C4-2B (cell line): ENCODE measurements at regions not wholly inside any gene's neighbourhood (a gene's known extent, or its start where the extent isn't known, plus 50 kb on each side); places are given as distances from the start of the nearest gene placed in this dataset.
"Not testable (repeated sequence)": the region's sequence is repeated elsewhere in the genome, so short reads cannot be mapped to it uniquely, and the experiment has no call there.

ENCODE experiments used
- ZFX ChIP-seq: fragments of 450-650 bp; IDR thresholded peaks from 2 replicates; pipeline ENCODE4 v1.6.1; 2017
- TF ChIP-seq, protein P1 (sequence below): fragments of 450-650 bp; conservative IDR thresholded peaks from 2 replicates; pipeline ENCODE4 v1.5.1; 2017; ENCODE audit warnings: mild to moderate bottlenecking

DNA sequence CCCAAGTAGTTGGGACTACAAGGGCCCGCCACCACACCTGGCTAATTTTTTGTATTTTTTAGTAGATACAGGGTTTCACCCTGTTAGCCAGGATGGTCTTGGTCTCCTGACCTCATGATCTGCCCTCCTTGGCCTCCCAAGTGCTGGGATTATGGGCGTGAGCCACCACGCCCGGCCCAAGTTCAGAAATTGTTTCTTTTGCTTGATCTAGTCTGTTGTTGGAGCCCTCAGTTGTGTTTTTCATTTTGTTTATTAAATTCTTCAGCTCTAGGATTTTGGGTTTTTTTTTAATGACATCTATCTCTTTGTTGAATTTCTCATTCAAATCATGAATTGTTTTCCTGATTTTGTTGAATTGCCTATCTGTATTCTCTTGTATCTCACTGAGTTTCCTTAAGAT lies 80.8 kb downstream of the BUB3 start:
- TF ChIP-seq, protein P1, sequence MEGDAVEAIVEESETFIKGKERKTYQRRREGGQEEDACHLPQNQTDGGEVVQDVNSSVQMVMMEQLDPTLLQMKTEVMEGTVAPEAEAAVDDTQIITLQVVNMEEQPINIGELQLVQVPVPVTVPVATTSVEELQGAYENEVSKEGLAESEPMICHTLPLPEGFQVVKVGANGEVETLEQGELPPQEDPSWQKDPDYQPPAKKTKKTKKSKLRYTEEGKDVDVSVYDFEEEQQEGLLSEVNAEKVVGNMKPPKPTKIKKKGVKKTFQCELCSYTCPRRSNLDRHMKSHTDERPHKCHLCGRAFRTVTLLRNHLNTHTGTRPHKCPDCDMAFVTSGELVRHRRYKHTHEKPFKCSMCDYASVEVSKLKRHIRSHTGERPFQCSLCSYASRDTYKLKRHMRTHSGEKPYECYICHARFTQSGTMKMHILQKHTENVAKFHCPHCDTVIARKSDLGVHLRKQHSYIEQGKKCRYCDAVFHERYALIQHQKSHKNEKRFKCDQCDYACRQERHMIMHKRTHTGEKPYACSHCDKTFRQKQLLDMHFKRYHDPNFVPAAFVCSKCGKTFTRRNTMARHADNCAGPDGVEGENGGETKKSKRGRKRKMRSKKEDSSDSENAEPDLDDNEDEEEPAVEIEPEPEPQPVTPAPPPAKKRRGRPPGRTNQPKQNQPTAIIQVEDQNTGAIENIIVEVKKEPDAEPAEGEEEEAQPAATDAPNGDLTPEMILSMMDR: not testable (repeated sequence)
- TF ChIP-seq ZFX: not testable (repeated sequence)
